Uterus (tissue), 3 donors: ENCODE measurements at regions not wholly inside any gene's neighbourhood (a gene's known extent, or its start where the extent isn't known, plus 50 kb on each side); places are given as distances from the start of the nearest gene placed in this dataset.

Experiments
- DNase-seq, 2 donors: peaks; one replicate each; pipeline ENCODE4 v3.0.0-alpha.2; 2019 to 2020
- H3K27ac ChIP-seq, 2 donors: fragments of 200-600 bp; sonication (generic); 1 replicate in 1 of 2; 2 replicates in 1 of 2; pipeline ENCODE4 v1.5.1; 2016 to 2018
- H3K27me3 ChIP-seq, 2 donors: fragments of 200-600 bp; sonication (generic); one replicate each; pipeline ENCODE4 v1.5.1; 2018 to 2019; ENCODE audit warnings: control low read depth in 1 of 2
- H3K36me3 ChIP-seq, 2 donors: fragments of 200-600 bp; sonication (generic); one replicate each; pipeline ENCODE4 v1.5.1; 2019; ENCODE audit warnings: control low read depth in 1 of 2
- H3K4me1 ChIP-seq, 2 donors: fragments of 200-600 bp; sonication (generic); one replicate each; pipeline ENCODE4 v1.5.1; 2018 to 2019; ENCODE audit warnings: control low read depth in 1 of 2
- H3K4me3 ChIP-seq, 2 donors: fragments of 200-600 bp; sonication (generic); 1 replicate in 1 of 2; 2 replicates in 1 of 2; pipeline ENCODE4 v1.5.1; 2018 to 2019; ENCODE audit warnings: mild to moderate bottlenecking in 1 of 2
- H3K9me3 ChIP-seq, 2 donors: fragments of 200-600 bp; sonication (generic); one replicate each; pipeline ENCODE4 v1.5.1; 2019; ENCODE audit warnings: control low read depth in 1 of 2
- CTCF ChIP-seq, 4 experiments: fragments of 200-600 bp in 2 of 4; fragments of 450-650 bp in 2 of 4; sonication (generic) in 2 of 4; IDR thresholded peaks; one replicate each; pipeline ENCODE4 v1.5.1; 2016 to 2019; ENCODE audit warnings: antibody characterized with exemption in 4 of 4, mild to moderate bottlenecking in 2 of 4, moderate library complexity in 1 of 4
- POLR2A ChIP-seq, 2 donors: fragments of 450-650 bp; IDR thresholded peaks; one replicate each; pipeline ENCODE4 v1.6.1; 2016; ENCODE audit warnings: antibody characterized with exemption in 2 of 2, mild to moderate bottlenecking in 1 of 2, moderate library complexity in 1 of 2
- intact Hi-C: fragments of 100-400 bp; cut with DNase I; formaldehyde crosslinking; loops from one replicate; pipeline ENCODE4 v1.15.1; 2023; ENCODE audit warnings: low total_unique reads
- donor health status: DM: yes; HTN: yes; CAD: no.

- H3K4me3 ChIP-seq, result no peak overlapping the region
- no peaks in the 10 kb centered on the region for H3K36me3 ChIP-seq
- no peaks in the 10 kb centered on the region for H3K9me3 ChIP-seq
- H3K27ac ChIP-seq, result peak overlapping the region in 1 of 2 donors; percentile 20
- intact Hi-C loops, result no loop called here
- no peak for DNase-seq
- peaks cover 0 to 17% of the 10 kb centered on the region in 2 donors for H3K4me1 ChIP-seq
- no peaks in the 10 kb centered on the region for H3K27me3 ChIP-seq
- TF ChIP-seq CTCF (IDR thresholded peaks at IDR 0.05) (no peak), POLR2A (IDR thresholded peaks at IDR 0.05) (no peak)
These were observed 209.3 kb upstream of the ROPN1 start for GRCh38 chr3:124201226-124201625.

- peak overlapping the region; percentile 5 to 20 for H3K27ac ChIP-seq
- DNase-seq, result peak in 1 of 2 donors; percentile 31
- H3K27me3 ChIP-seq, result no peaks in the 10 kb centered on the region
- H3K36me3 ChIP-seq, result no peaks in the 10 kb centered on the region
- H3K4me1 ChIP-seq, result peaks cover 0 to 17% of the 10 kb centered on the region in 2 donors
- intact Hi-C loops, result no loop called here
- no peak overlapping the region for H3K4me3 ChIP-seq
- H3K9me3 ChIP-seq, result no peaks in the 10 kb centered on the region
- no peak for TF ChIP-seq POLR2A (IDR thresholded peaks at IDR 0.05)
- no peak for TF ChIP-seq CTCF (IDR thresholded peaks at IDR 0.05)
These were observed 209.9 kb upstream of the ROPN1 start for GRCh38 chr3:124201786-124202185.

- intact Hi-C loops, result no loop called here
- Histone ChIP-seq H3K27me3 (no peaks in the 10 kb centered on the region), H3K27ac (peak overlapping the region; percentile 47 to 65), H3K4me1 (peaks cover 0 to 17% of the 10 kb centered on the region in 2 donors), H3K36me3 (no peaks in the 10 kb centered on the region), H3K9me3 (no peaks in the 10 kb centered on the region), H3K4me3 (no peak overlapping the region)
- TF ChIP-seq POLR2A (IDR thresholded peaks at IDR 0.05), result no peak
- TF ChIP-seq CTCF (IDR thresholded peaks at IDR 0.05), result no peak
- DNase-seq, result peak; percentile 72 to 79
These were observed 210.8 kb upstream of the ROPN1 start for GRCh38 chr3:124202754-124203153.

DNA sequence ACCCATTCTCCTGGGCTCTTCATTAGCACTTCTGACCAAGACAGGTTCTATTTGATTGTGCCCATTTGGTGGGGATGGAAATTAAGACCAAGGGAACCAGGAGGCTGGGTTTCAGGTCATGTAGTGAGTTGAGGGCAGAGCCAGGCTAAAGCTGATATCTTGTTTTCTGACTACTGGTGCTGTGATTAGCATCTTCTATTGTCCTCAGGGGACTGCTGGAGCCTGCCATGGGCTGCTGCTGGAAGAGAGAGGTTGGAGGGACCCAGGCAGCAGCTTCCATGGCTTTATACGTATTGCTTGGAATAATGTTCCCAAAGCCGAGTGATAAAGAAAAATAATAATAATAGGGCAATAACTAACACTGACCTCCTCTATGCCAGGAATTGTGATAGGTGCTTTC, 211.4 kb upstream of the ROPN1 start:
- intact Hi-C loops, result no loop called here
- H3K9me3 ChIP-seq, result no peaks in the 10 kb centered on the region
- H3K27me3 ChIP-seq, result no peaks in the 10 kb centered on the region
- H3K4me1 ChIP-seq, result peaks cover 0 to 17% of the 10 kb centered on the region in 2 donors
- H3K36me3 ChIP-seq, result no peaks in the 10 kb centered on the region
- no peak for TF ChIP-seq CTCF (IDR thresholded peaks at IDR 0.05)
- TF ChIP-seq POLR2A (IDR thresholded peaks at IDR 0.05), result no peak
- H3K4me3 ChIP-seq, result no peak overlapping the region
- no peak for DNase-seq
- peak overlapping the region; percentile 47 to 65 for H3K27ac ChIP-seq

DNA sequence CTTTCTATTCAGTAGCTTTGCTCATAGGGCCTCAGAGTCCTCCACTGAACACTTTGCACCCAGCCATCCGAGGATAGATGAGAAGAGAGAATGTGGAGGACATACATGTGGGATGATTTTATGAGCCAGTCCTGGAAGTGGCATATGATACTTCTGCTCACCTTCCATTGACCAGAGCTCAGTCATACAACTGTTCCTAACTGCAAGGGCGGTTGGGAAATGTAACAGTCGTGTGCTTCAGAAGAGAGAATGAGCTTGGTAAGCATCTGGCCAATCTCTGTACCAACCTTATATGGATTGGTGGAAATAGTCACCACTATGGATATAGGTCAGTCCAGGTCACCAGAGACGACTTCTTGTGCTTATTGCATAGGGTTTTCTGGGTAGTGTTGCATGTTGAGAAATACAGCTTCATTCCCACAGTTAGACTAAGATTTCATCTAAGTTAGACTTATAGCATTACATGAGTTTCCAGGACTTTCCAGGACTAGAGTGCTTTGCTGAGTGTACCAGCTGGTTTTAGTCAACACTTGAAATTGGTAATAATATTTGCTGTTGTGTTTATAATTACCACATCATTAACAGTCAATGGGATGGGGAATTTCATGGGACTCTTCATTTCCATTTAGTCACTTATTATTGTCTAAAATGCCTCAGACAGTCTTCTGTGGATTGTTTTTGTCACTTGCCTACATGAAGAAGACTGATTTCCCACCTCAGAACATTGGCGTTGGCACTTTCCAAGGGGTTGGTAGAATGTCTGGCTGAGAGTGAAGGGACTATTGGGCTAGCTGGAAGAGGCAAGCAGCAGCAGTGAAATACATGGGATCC, 214.5 kb upstream of the ROPN1 start:
- DNase-seq, result no peak
- H3K27me3 ChIP-seq, result no peaks in the 10 kb centered on the region
- H3K4me3 ChIP-seq, result no peak overlapping the region
- no peak overlapping the region for H3K27ac ChIP-seq
- no peaks in the 10 kb centered on the region for H3K9me3 ChIP-seq
- TF ChIP-seq CTCF (IDR thresholded peaks at IDR 0.05) (no peak), POLR2A (IDR thresholded peaks at IDR 0.05) (no peak)
- peaks cover 0 to 17% of the 10 kb centered on the region in 2 donors for H3K4me1 ChIP-seq
- H3K36me3 ChIP-seq, result no peaks in the 10 kb centered on the region
- intact Hi-C loops, result no loop called here
